ENCODE measurements at regions not wholly inside any gene's neighbourhood (a gene's known extent, or its start where the extent isn't known, plus 50 kb on each side); places are given as distances from the start of the nearest gene placed in this dataset.

GRCh38 chr3:177364236-177364635 is 167.0 kb upstream of the TBL1XR1 start:
- DNase-seq (ENCODE audit: low read depth in 1 of 2, low spot score in 2 of 2) (no peak), FAIRE-seq (no peak)
- H4K5ac ChIP-seq (ENCODE audit: insufficient read length, low read depth, low read length) = no peak overlapping the region
- no peaks in the 10 kb centered on the region for H3K9me3 ChIP-seq (ENCODE audit: insufficient read depth in 2 of 2, low read depth in 1 of 2, low read length in 1 of 2)
- no peak overlapping the region for H2AFZ ChIP-seq (ENCODE audit: low read length)
- TF ChIP-seq RBBP5 (IDR thresholded peaks at IDR 0.05; ENCODE audit: borderline replicate concordance, low read depth, low read length) (no peak), CREB1 (IDR thresholded peaks at IDR 0.05) (no peak), POU5F1 (IDR thresholded peaks at IDR 0.05; ENCODE audit: low read depth, low read length) (no peak), POLR2AphosphoS5 (IDR thresholded peaks at IDR 0.05; ENCODE audit: low read depth, low read length) (no peak), NANOG (IDR thresholded peaks at IDR 0.05; ENCODE audit: insufficient read depth, low read depth, low read length, poor library complexity, severe bottlenecking) (no peak), BACH1 (IDR thresholded peaks at IDR 0.05; ENCODE audit: low read length) (no peak), TAF1 (IDR thresholded peaks at IDR 0.05; ENCODE audit: low read depth, low read length) (no peak), ATF3 (IDR thresholded peaks at IDR 0.05; ENCODE audit: insufficient read depth, low read depth, low read length) (no peak), CEBPB (IDR thresholded peaks at IDR 0.05; ENCODE audit: low read depth, low read length) (no peak)
- no peak overlapping the region for H3K4ac ChIP-seq (replicated peaks; ENCODE audit: insufficient read length, low read depth, low read length)
- no peak overlapping the region for H4K8ac ChIP-seq (ENCODE audit: extremely low read depth, insufficient read depth, low read length)
- H3K23ac ChIP-seq (ENCODE audit: insufficient read length) = no peak overlapping the region
- peaks cover 3% of the 10 kb centered on the region for H3K23me2 ChIP-seq (ENCODE audit: low read depth, low read length)
- no peaks in the 10 kb centered on the region for H3K79me2 ChIP-seq (ENCODE audit: control insufficient read depth in 1 of 2, insufficient read depth in 2 of 2, low read length in 2 of 2)
- H3K4me1 ChIP-seq (replicated peaks in 1 of 4; ENCODE audit: control insufficient read depth in 3 of 4, insufficient read depth in 4 of 4, low read length in 3 of 4) = peaks cover 3 to 16% (median 9%) of the 10 kb centered on the region in 4 experiments
- WGBS, 2 experiments (ENCODE audit: extremely low coverage in 1 of 2, insufficient coverage in 1 of 2, insufficient read length in 1 of 2, insufficient replicate concordance in 2 of 2, low coverage in 1 of 2, low lambda C conversion rate in 2 of 2, missing lambda C conversion rate in 1 of 2) = 98% methylated on average over 4 of the region's 4 CpGs; no CpG with 5 or more reads in 1 of the 2 experiments
- no peak overlapping the region for H2BK15ac ChIP-seq (ENCODE audit: low read length)
- no peak overlapping the region for H3K18ac ChIP-seq (ENCODE audit: extremely low read depth, low read length)
- no peak overlapping the region for H3K56ac ChIP-seq (replicated peaks; ENCODE audit: insufficient read length, low read depth, low read length)
- H3K4me3 ChIP-seq (ENCODE audit: extremely low read depth in 1 of 4, insufficient read depth in 2 of 4, low read depth in 3 of 4, low read length in 4 of 4) = no peak overlapping the region
- no peak overlapping the region for H2BK5ac ChIP-seq (ENCODE audit: low read depth, low read length)
- H3K36me3 ChIP-seq (ENCODE audit: control insufficient read depth in 2 of 4, insufficient read depth in 4 of 4, low read length in 3 of 4) = no peaks in the 10 kb centered on the region
- no peak overlapping the region for H3K9ac ChIP-seq (replicated peaks in 1 of 4; ENCODE audit: extremely low read depth in 1 of 4, low read depth in 3 of 4, low read length in 3 of 4)
- H4K91ac ChIP-seq (replicated peaks; ENCODE audit: insufficient read length, low read length) = no peak overlapping the region
- no peaks in the 10 kb centered on the region; a peak in 1 of 7 replicates for H3K27me3 ChIP-seq (replicated peaks in 1 of 4; ENCODE audit: control insufficient read depth in 3 of 4, extremely low read depth in 1 of 4, insufficient read depth in 3 of 4, low read length in 3 of 4)
- no peak overlapping the region for H2BK120ac ChIP-seq (replicated peaks; ENCODE audit: low read depth, low read length)
- no peak overlapping the region for H3K27ac ChIP-seq (ENCODE audit: low read depth, low read length)
- ChIA-PET POLR2A (ENCODE audit: partially characterized antibody) (no interaction called here), CTCF (ENCODE audit: partially characterized antibody) (interaction anchor here (0.9 to 1.3 kb wide), 3 partner anchors 16 to 414 kb away, joined by 3 to 4 read pairs (median 3); no protein-coding TSS in a partner anchor)
- H2BK20ac ChIP-seq (ENCODE audit: low read length) = no peak overlapping the region
- H3K14ac ChIP-seq (ENCODE audit: insufficient read length) = no peak overlapping the region
- no peaks in the 10 kb centered on the region for H3K79me1 ChIP-seq (ENCODE audit: low read depth, low read length)
- H3K4me2 ChIP-seq (ENCODE audit: insufficient read depth in 1 of 2, low read depth in 2 of 2, low read length in 2 of 2) = no peak overlapping the region
- H4K20me1 ChIP-seq (replicated peaks in 1 of 2; ENCODE audit: control insufficient read depth in 1 of 2, insufficient read depth in 2 of 2, low read length in 2 of 2) = no peaks in the 10 kb centered on the region
- H2BK12ac ChIP-seq (ENCODE audit: low read depth, low read length) = no peak overlapping the region
- no peak overlapping the region for H2AK5ac ChIP-seq (ENCODE audit: low read depth, low read length)
